SJSA1 (cell line): ENCODE measurements at regions not wholly inside any gene's neighbourhood (a gene's known extent, or its start where the extent isn't known, plus 50 kb on each side); places are given as distances from the start of the nearest gene placed in this dataset.
A peak's percentile ranks its signal among the peaks of the same experiment; 100 is the strongest.

Experiments used
- DNase-seq, 2 experiments: peaks; one replicate each; pipeline ENCODE4 v3.0.0-alpha.2; 2015 to 2020; ENCODE audit warnings: low spot score in 2 of 2, low read depth in 1 of 2
- H3K27ac ChIP-seq: fragments of 250-450 bp; sonication (Bioruptor Pico); 2 replicates; pipeline ENCODE4 v1.5.1; 2020; ENCODE audit warnings: mild to moderate bottlenecking, moderate library complexity
- H3K27me3 ChIP-seq: fragments of 250-450 bp; sonication (Bioruptor Pico); replicated peaks from 2 replicates; pipeline ENCODE4 v1.5.1; 2020; ENCODE audit warnings: mild to moderate bottlenecking, moderate library complexity
- H3K36me3 ChIP-seq: fragments of 250-450 bp; sonication (Bioruptor Pico); 2 replicates; pipeline ENCODE4 v1.5.1; 2020; ENCODE audit warnings: mild to moderate bottlenecking
- H3K4me1 ChIP-seq: fragments of 250-450 bp; sonication (Bioruptor Pico); replicated peaks from 2 replicates; pipeline ENCODE4 v1.6.1; 2021; ENCODE audit warnings: mild to moderate bottlenecking
- H3K4me3 ChIP-seq: fragments of 250-450 bp; sonication (Bioruptor Pico); 2 replicates; pipeline ENCODE4 v1.5.1; 2020; ENCODE audit warnings: mild to moderate bottlenecking
- H3K9me3 ChIP-seq: fragments of 250-450 bp; sonication (Bioruptor Pico); replicated peaks from 2 replicates; pipeline ENCODE4 v1.5.1; 2020; ENCODE audit warnings: mild to moderate bottlenecking

- H3K4me1 ChIP-seq: peaks cover 33% of the 10 kb centered on the region
- no peaks in the 10 kb centered on the region for H3K36me3 ChIP-seq
- H3K9me3 ChIP-seq: no peaks in the 10 kb centered on the region
- peak; percentile 78 to 86 for DNase-seq
- H3K27ac ChIP-seq: peak overlapping the region; percentile 91
- H3K27me3 ChIP-seq: no peaks in the 10 kb centered on the region
- H3K4me3 ChIP-seq: no peak overlapping the region
Observed at GRCh38 chr7:131235489-131236317, 92.0 kb upstream of the MKLN1 start.

GRCh38 chr7:131236318-131236672 is 91.4 kb upstream of the MKLN1 start:
- Histone ChIP-seq H3K36me3 (no peaks in the 10 kb centered on the region), H3K9me3 (no peaks in the 10 kb centered on the region), H3K4me3 (no peak overlapping the region), H3K27me3 (no peaks in the 10 kb centered on the region), H3K4me1 (peaks cover 31% of the 10 kb centered on the region), H3K27ac (peak overlapping the region; percentile 91)
- DNase-seq: no peak

DNA sequence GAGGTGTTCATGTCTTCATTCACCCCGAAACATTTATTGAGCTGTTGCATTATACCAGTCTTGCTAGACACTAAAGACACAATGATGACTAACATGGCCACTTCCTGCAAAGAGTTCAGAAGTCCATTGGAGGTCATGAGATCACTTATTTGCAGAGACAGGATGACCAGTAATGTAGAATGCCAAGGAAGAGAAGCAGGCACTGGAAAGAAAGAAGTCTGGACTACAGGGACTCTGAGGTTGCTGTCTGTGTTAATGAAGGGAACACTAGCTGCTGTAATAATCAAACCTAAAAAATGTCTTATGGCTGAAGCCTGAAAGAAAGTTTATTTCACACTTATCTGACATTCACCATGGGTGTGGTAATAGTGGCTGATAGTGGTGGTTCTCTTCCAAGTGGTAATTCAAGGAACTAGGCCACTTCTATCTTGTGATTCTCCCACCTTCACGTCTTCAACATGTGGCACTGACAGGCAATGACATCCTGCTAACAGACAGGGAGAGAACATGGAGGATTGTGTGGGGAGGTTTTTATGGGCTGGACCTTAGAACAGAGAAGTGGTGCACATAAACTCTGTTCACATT is 89.2 kb upstream of the MKLN1 start:
- Histone ChIP-seq H3K4me3 (no peak overlapping the region), H3K4me1 (peaks cover 26% of the 10 kb centered on the region), H3K27ac (peak overlapping the region; percentile 41; the same call in 1 of the 2 replicates), H3K9me3 (no peaks in the 10 kb centered on the region), H3K36me3 (no peaks in the 10 kb centered on the region), H3K27me3 (no peaks in the 10 kb centered on the region)
- DNase-seq: peak in 1 of 2 experiments; percentile 29

DNA sequence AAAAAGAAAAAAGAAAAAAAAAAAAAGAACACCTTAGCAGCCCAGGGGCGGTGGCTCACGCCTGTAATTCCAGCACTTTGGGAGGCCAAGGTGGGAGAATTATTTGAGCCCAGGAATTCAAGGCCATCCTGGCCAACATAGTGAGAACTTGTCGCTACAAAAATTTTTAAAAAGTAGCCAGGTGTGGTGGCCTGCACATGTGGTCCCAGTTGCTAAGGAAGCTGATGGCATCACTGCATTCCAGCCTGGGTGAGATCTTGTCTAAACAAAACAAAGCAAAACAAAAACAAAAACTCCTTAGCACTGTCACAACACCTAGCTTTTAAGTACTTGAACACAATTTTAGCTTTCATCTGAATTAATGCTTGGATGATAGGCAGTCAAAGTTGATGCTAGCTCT is 86.3 kb upstream of the MKLN1 start:
- H3K36me3 ChIP-seq: no peaks in the 10 kb centered on the region
- H3K4me3 ChIP-seq: no peak overlapping the region
- H3K27me3 ChIP-seq: no peaks in the 10 kb centered on the region
- H3K27ac ChIP-seq: no peak overlapping the region
- no peak for DNase-seq
- no peaks in the 10 kb centered on the region for H3K9me3 ChIP-seq
- H3K4me1 ChIP-seq: peaks cover 22% of the 10 kb centered on the region

- Histone ChIP-seq H3K27ac (no peak overlapping the region), H3K36me3 (no peaks in the 10 kb centered on the region), H3K4me1 (peaks cover 22% of the 10 kb centered on the region), H3K9me3 (no peaks in the 10 kb centered on the region), H3K4me3 (no peak overlapping the region), H3K27me3 (no peaks in the 10 kb centered on the region)
- no peak for DNase-seq
Observed at GRCh38 chr7:131242123-131242650, 85.5 kb upstream of the MKLN1 start.

- DNase-seq: peak; percentile 82 to 93
- Histone ChIP-seq H3K27ac (no peak overlapping the region), H3K27me3 (no peaks in the 10 kb centered on the region), H3K4me1 (peaks cover 24% of the 10 kb centered on the region), H3K36me3 (no peaks in the 10 kb centered on the region), H3K4me3 (no peak overlapping the region), H3K9me3 (no peaks in the 10 kb centered on the region)
Observed at GRCh38 chr7:131244259-131244852, 83.3 kb upstream of the MKLN1 start.

DNA sequence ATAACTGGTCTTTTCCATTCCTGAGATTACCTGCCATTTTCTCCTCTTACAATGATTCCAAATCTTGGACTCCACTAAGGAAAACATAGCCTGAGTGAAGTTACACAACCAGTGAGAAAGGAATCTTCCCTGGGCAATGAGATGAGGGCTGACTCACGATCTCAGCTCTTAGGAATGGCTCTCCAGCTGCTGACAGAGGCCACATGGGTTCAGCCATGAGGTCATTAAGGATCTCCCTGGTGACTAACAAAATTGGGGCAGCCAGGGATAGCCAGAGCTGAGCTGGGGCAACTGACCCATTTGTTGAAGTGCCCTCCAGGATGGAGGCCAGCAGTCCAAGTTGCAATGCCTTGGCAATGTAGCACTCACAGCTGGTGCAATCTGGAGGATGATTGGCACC is 78.7 kb upstream of the MKLN1 start:
- H3K9me3 ChIP-seq: peaks cover 8% of the 10 kb centered on the region; the same call in 1 of the 2 replicates
- peak; percentile 62 to 76 for DNase-seq
- H3K36me3 ChIP-seq: no peaks in the 10 kb centered on the region
- no peaks in the 10 kb centered on the region for H3K27me3 ChIP-seq
- peaks cover 29% of the 10 kb centered on the region for H3K4me1 ChIP-seq
- H3K4me3 ChIP-seq: no peak overlapping the region
- H3K27ac ChIP-seq: peak overlapping the region; percentile 27; the same call in 1 of the 2 replicates

DNA sequence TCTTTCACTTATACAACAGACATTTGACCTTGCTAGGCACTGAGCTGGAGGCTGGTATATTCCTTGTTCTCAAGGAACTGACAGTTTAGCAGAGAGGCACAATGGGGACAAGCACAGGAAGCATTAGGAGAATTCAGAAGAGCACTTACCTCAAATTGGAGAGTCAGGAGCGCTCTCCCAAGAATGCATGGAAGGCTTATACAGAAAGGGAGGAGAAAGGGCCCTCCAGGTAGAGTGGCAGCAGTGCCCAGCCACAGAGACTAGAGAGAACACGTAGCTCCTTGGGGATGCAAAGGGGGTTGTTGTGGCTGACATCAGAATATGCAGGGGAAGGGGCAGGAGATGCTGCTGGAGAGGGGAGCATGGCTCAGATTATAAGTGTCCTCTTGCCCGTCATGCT is 78.2 kb upstream of the MKLN1 start:
- no peaks in the 10 kb centered on the region for H3K36me3 ChIP-seq
- DNase-seq: no peak
- peaks cover 26% of the 10 kb centered on the region for H3K4me1 ChIP-seq
- no peak overlapping the region for H3K27ac ChIP-seq
- H3K9me3 ChIP-seq: peaks cover 8% of the 10 kb centered on the region
- no peak overlapping the region for H3K4me3 ChIP-seq
- H3K27me3 ChIP-seq: no peaks in the 10 kb centered on the region

- no peak for DNase-seq
- Histone ChIP-seq H3K4me3 (no peak overlapping the region), H3K27me3 (no peaks in the 10 kb centered on the region), H3K9me3 (peaks cover 17% of the 10 kb centered on the region), H3K36me3 (no peaks in the 10 kb centered on the region), H3K4me1 (peaks cover 23% of the 10 kb centered on the region), H3K27ac (no peak overlapping the region)
Observed at GRCh38 chr7:131250331-131250730, 77.3 kb upstream of the MKLN1 start.

GRCh38 chr7:131251371-131251770 is 76.3 kb upstream of the MKLN1 start:
- Histone ChIP-seq H3K4me1 (peaks cover 23% of the 10 kb centered on the region), H3K9me3 (peaks cover 24% of the 10 kb centered on the region), H3K27me3 (no peaks in the 10 kb centered on the region), H3K27ac (no peak overlapping the region), H3K36me3 (no peaks in the 10 kb centered on the region), H3K4me3 (no peak overlapping the region)
- no peak for DNase-seq

DNA sequence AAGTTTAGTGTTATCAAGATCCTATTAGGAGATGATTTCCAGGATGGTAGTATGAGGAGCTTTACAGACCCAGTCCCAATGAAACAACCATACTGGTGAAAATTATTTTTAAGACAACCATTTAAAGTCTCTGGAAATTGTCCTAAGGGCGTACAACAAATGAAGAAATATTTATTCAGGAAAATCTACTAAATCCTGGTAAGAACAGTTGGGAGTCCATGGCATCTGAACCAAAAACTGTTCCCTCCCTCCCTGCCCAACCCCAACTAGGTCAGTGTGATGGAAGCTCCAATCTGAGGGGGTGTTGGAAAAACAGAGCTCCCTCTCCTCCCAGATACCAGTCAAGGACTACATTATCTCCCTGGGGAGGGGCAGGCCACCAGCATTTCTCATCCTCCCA is 74.7 kb upstream of the MKLN1 start:
- Histone ChIP-seq H3K27me3 (no peaks in the 10 kb centered on the region), H3K4me1 (peaks cover 23% of the 10 kb centered on the region), H3K36me3 (no peaks in the 10 kb centered on the region), H3K9me3 (peaks cover 26% of the 10 kb centered on the region), H3K4me3 (no peak overlapping the region), H3K27ac (no peak overlapping the region)
- DNase-seq: no peak

GRCh38 chr7:131254211-131254610 is 73.5 kb upstream of the MKLN1 start:
- DNase-seq: peak in 1 of 2 experiments; percentile 41
- H3K4me1 ChIP-seq: peaks cover 12% of the 10 kb centered on the region
- H3K4me3 ChIP-seq: no peak overlapping the region
- H3K27ac ChIP-seq: no peak overlapping the region
- no peaks in the 10 kb centered on the region for H3K36me3 ChIP-seq
- no peaks in the 10 kb centered on the region for H3K27me3 ChIP-seq
- peaks cover 26% of the 10 kb centered on the region for H3K9me3 ChIP-seq

DNA sequence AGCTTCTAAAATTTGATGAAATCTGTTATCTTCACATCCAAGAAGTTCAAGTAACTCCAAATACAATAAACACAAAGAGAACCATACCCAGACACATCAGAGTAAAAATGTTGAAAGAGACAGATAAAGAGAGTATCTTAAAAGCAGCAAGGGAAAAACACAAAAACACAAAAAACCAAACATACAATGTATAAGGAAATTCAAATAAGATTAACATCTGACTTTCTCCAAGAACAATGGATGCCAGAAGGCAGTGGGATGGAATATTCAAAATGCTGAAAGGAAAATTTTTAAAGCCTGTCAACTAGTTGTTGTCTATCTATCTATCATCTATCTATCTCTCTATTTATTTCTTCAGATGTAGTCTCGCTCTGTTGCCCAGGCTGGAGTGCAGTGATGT is 72.4 kb upstream of the MKLN1 start:
- H3K4me1 ChIP-seq: peaks cover 10% of the 10 kb centered on the region
- no peaks in the 10 kb centered on the region for H3K36me3 ChIP-seq
- H3K9me3 ChIP-seq: peaks cover 26% of the 10 kb centered on the region
- H3K27ac ChIP-seq: no peak overlapping the region
- no peaks in the 10 kb centered on the region for H3K27me3 ChIP-seq
- no peak overlapping the region for H3K4me3 ChIP-seq
- no peak for DNase-seq

DNA sequence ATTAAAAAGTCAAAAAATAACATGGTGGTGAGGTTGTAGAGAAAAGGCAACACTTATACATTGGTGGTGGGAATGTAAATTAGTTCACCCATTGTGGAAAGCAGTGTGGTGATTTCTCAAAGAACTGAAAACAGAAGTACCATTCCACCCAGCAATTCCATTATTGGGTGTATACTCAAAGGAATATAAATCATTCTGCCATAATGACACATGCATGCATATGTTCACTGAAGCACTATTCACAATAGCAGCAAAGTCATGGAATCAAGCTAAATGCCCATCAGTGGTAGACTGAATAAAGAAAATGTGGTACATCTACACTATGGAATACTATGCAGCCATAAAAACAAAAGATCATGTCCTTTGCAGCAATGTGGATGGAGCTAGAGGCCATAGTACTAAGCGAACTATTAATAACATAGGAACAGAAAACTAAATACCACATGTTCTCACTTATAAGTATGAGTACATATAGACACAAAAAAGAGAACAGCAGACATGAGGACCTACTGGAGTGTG is 66.1 kb upstream of the MKLN1 start:
- H3K4me3 ChIP-seq: no peak overlapping the region
- H3K36me3 ChIP-seq: no peaks in the 10 kb centered on the region
- H3K4me1 ChIP-seq: no peaks in the 10 kb centered on the region; the same call in 1 of the 2 replicates
- no peaks in the 10 kb centered on the region for H3K27me3 ChIP-seq
- no peak overlapping the region for H3K27ac ChIP-seq
- H3K9me3 ChIP-seq: peaks cover 1% of the 10 kb centered on the region; the same call in 1 of the 2 replicates
- DNase-seq: no peak
